ENCODE measurements at regions not wholly inside any gene's neighbourhood (a gene's known extent, or its start where the extent isn't known, plus 50 kb on each side); places are given as distances from the start of the nearest gene placed in this dataset.

- no peak for TF ChIP-seq CTCF (conservative IDR thresholded peaks at IDR 0.05; ENCODE audit: low read depth, low read length)
- no peak for TF ChIP-seq EZH2 (IDR thresholded peaks at IDR 0.05; ENCODE audit: low read length, unreplicated experiment)
- no peak for TF ChIP-seq EZH2phosphoT487 (IDR thresholded peaks at IDR 0.05; ENCODE audit: borderline replicate concordance, low read length)
Observed at GRCh38 chr13:109355875-109356434, 430.4 kb downstream of the IRS2 start.

All from PC-3 (cell line).